DND-41 (cell line): ENCODE measurements at regions not wholly inside any gene's neighbourhood (a gene's known extent, or its start where the extent isn't known, plus 50 kb on each side); places are given as distances from the start of the nearest gene placed in this dataset.

Experiments
- ATAC-seq: fragments of 200-7000 bp; cut with Tn5 transposase; 3 replicates; pipeline ENCODE4 v1.9.1; 2021; ENCODE audit warnings: low read depth; ENCODE audit not compliant: insufficient read depth
- DNase-seq: peaks from one replicate; pipeline ENCODE4 v3.0.0-alpha.2; 2020
- H2AFZ ChIP-seq: 2 replicates; pipeline ENCODE4 v1.6.0; 2012; ENCODE audit warnings: low read depth, low read length
- H3K27ac ChIP-seq: 2 replicates; pipeline ENCODE4 v1.5.1; 2012; ENCODE audit warnings: low read length, inconsistent platforms
- H3K27me3 ChIP-seq: fragments of 200-600 bp; sonication (generic); 2 replicates; pipeline ENCODE4 v1.6.0; 2012; ENCODE audit warnings: low read length, mild to moderate bottlenecking, inconsistent platforms; ENCODE audit not compliant: insufficient read depth, poor library complexity
- H3K36me3 ChIP-seq: 2 replicates; pipeline ENCODE4 v1.5.1; 2012; ENCODE audit warnings: low read length, inconsistent platforms; ENCODE audit not compliant: insufficient read depth
- H3K4me1 ChIP-seq: 2 replicates; pipeline ENCODE4 v1.5.1; 2012; ENCODE audit warnings: mild to moderate bottlenecking, low read length; ENCODE audit not compliant: insufficient read depth
- H3K4me2 ChIP-seq: 2 replicates; pipeline ENCODE4 v1.6.0; 2012; ENCODE audit warnings: mild to moderate bottlenecking, moderate library complexity, low read length, inconsistent platforms; ENCODE audit not compliant: insufficient read depth
- H3K4me3 ChIP-seq, 2 experiments: fragments of 200-600 bp in 1 of 2; shearing (Covaris generic) in 1 of 2; 2 replicates each; pipeline ENCODE4 v1.5.1; 2012 to 2016; ENCODE audit warnings: inconsistent platforms in 2 of 2, low read length in 2 of 2, mild to moderate bottlenecking in 2 of 2, low read depth in 1 of 2, moderate library complexity in 1 of 2
- H3K79me2 ChIP-seq: 2 replicates; pipeline ENCODE4 v1.6.0; 2012; ENCODE audit warnings: low read length, inconsistent platforms; ENCODE audit not compliant: insufficient read depth
- H3K9ac ChIP-seq: 2 replicates; pipeline ENCODE4 v1.6.0; 2012; ENCODE audit warnings: low read depth, mild to moderate bottlenecking, inconsistent platforms, low read length, moderate library complexity
- H3K9me3 ChIP-seq: 2 replicates; pipeline ENCODE4 v1.5.1; 2012; ENCODE audit warnings: low read length, moderate library complexity, mild to moderate bottlenecking, inconsistent platforms; ENCODE audit not compliant: insufficient read depth, severe bottlenecking
- H4K20me1 ChIP-seq: 2 replicates; pipeline ENCODE4 v1.6.0; 2012; ENCODE audit warnings: low read length; ENCODE audit not compliant: insufficient read depth
- EZH2 ChIP-seq: IDR thresholded peaks from 3 replicates; pipeline ENCODE4 v1.6.1; 2012; ENCODE audit warnings: borderline replicate concordance, low read depth, mild to moderate bottlenecking, moderate library complexity, low read length, inconsistent platforms; ENCODE audit not compliant: severe bottlenecking
- TF ChIP-seq, protein P1 (sequence below): IDR thresholded peaks from 2 replicates; pipeline ENCODE4 v1.5.1; 2012; ENCODE audit warnings: borderline replicate concordance, low read length, moderate library complexity, mild to moderate bottlenecking; ENCODE audit not compliant: poor library complexity, severe bottlenecking; ENCODE audit errors: extremely low read depth

- no peak for DNase-seq
- Histone ChIP-seq H3K4me1 (no peaks in the 10 kb centered on the region), H4K20me1 (no peaks in the 10 kb centered on the region), H3K79me2 (no peaks in the 10 kb centered on the region), H3K9ac (no peak overlapping the region), H3K4me3 (no peak overlapping the region), H3K9me3 (no peaks in the 10 kb centered on the region), H2AFZ (no peak overlapping the region), H3K36me3 (no peaks in the 10 kb centered on the region), H3K27me3 (peaks cover 12% of the 10 kb centered on the region), H3K4me2 (no peak overlapping the region), H3K27ac (no peak overlapping the region)
- TF ChIP-seq, protein P1, sequence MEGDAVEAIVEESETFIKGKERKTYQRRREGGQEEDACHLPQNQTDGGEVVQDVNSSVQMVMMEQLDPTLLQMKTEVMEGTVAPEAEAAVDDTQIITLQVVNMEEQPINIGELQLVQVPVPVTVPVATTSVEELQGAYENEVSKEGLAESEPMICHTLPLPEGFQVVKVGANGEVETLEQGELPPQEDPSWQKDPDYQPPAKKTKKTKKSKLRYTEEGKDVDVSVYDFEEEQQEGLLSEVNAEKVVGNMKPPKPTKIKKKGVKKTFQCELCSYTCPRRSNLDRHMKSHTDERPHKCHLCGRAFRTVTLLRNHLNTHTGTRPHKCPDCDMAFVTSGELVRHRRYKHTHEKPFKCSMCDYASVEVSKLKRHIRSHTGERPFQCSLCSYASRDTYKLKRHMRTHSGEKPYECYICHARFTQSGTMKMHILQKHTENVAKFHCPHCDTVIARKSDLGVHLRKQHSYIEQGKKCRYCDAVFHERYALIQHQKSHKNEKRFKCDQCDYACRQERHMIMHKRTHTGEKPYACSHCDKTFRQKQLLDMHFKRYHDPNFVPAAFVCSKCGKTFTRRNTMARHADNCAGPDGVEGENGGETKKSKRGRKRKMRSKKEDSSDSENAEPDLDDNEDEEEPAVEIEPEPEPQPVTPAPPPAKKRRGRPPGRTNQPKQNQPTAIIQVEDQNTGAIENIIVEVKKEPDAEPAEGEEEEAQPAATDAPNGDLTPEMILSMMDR = no peak
- no peak for TF ChIP-seq EZH2
- ATAC-seq = no peak
These were observed 353.6 kb downstream of the MAFB start for GRCh38 chr20:40335437-40335836.

GRCh38 chr20:40333591-40333990 lies 355.4 kb downstream of the MAFB start:
- H3K9me3 ChIP-seq = no peaks in the 10 kb centered on the region
- no peaks in the 10 kb centered on the region for H3K79me2 ChIP-seq
- TF ChIP-seq, protein P1 = no peak
- no peak for TF ChIP-seq EZH2
- H2AFZ ChIP-seq = no peak overlapping the region
- no peaks in the 10 kb centered on the region for H4K20me1 ChIP-seq
- H3K27me3 ChIP-seq = peaks cover 12% of the 10 kb centered on the region
- H3K9ac ChIP-seq = no peak overlapping the region
- H3K36me3 ChIP-seq = no peaks in the 10 kb centered on the region
- no peaks in the 10 kb centered on the region for H3K4me1 ChIP-seq
- no peak overlapping the region for H3K4me2 ChIP-seq
- no peak overlapping the region for H3K27ac ChIP-seq
- H3K4me3 ChIP-seq = no peak overlapping the region
- no peak for ATAC-seq
- no peak for DNase-seq

- H3K9me3 ChIP-seq = no peaks in the 10 kb centered on the region
- TF ChIP-seq EZH2 = no peak
- TF ChIP-seq, protein P1 = no peak
These were observed 357.1 kb downstream of the MAFB start for GRCh38 chr20:40331807-40332560.

GRCh38 chr20:40331249-40331648 lies 357.8 kb downstream of the MAFB start:
- Histone ChIP-seq H2AFZ (no peak overlapping the region), H3K79me2 (no peaks in the 10 kb centered on the region), H3K4me2 (no peak overlapping the region), H3K4me1 (no peaks in the 10 kb centered on the region), H3K27me3 (peaks cover 12% of the 10 kb centered on the region), H4K20me1 (no peaks in the 10 kb centered on the region), H3K4me3 (no peak overlapping the region), H3K9me3 (no peaks in the 10 kb centered on the region), H3K27ac (no peak overlapping the region), H3K9ac (no peak overlapping the region), H3K36me3 (no peaks in the 10 kb centered on the region)
- TF ChIP-seq, protein P1 = no peak
- no peak for TF ChIP-seq EZH2
- DNase-seq (no peak), ATAC-seq (no peak)

More at GRCh38 chr20:40331807-40332560, 357.1 kb downstream of the MAFB start:
- Histone ChIP-seq H3K27ac (no peak overlapping the region), H3K4me2 (no peak overlapping the region), H3K79me2 (no peaks in the 10 kb centered on the region), H3K4me3 (no peak overlapping the region), H4K20me1 (no peaks in the 10 kb centered on the region), H3K9ac (no peak overlapping the region), H2AFZ (no peak overlapping the region), H3K27me3 (peaks cover 12% of the 10 kb centered on the region), H3K4me1 (no peaks in the 10 kb centered on the region), H3K36me3 (no peaks in the 10 kb centered on the region)
- DNase-seq = no peak
- ATAC-seq = no peak
